ENCODE measurements at regions not wholly inside any gene's neighbourhood (a gene's known extent, or its start where the extent isn't known, plus 50 kb on each side); places are given as distances from the start of the nearest gene placed in this dataset.

DNA sequence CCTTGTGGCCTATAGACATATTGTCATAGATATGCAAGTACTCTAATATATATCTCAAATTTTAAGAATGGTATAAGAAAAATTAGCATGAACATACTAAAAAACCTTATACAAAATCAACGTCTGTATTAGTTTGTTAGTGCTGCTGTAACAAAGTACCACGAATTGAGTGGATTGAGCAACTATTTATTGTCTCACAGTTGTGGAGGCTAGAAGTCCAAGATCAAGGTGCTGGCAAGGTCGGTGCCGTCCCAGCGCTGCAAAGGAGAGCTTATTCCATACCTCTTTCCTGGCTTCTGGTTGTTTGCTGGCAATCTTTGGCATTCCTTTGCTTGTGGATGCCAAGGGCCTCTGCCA, 317.6 kb upstream of the FERMT1 start:
- TF ChIP-seq TP53 (CRISPR knock-in tag; IDR thresholded peaks at IDR 0.05) = no peak
- no peak for TF ChIP-seq RAD21 (conservative IDR thresholded peaks at IDR 0.05 in 1 of 2, IDR thresholded peaks at IDR 0.05 in 1 of 2)
- no peak for TF ChIP-seq NPAS2 (CRISPR knock-in tag; IDR thresholded peaks at IDR 0.05; ENCODE audit: borderline replicate concordance)
- no peak for TF ChIP-seq MAX (IDR thresholded peaks at IDR 0.05)

All from A549 (cell line).